ENCODE measurements at regions not wholly inside any gene's neighbourhood (a gene's known extent, or its start where the extent isn't known, plus 50 kb on each side); places are given as distances from the start of the nearest gene placed in this dataset.
"Not testable (repeated sequence)": the region's sequence is repeated elsewhere in the genome, so short reads cannot be mapped to it uniquely, and the experiment has no call there.

DNA sequence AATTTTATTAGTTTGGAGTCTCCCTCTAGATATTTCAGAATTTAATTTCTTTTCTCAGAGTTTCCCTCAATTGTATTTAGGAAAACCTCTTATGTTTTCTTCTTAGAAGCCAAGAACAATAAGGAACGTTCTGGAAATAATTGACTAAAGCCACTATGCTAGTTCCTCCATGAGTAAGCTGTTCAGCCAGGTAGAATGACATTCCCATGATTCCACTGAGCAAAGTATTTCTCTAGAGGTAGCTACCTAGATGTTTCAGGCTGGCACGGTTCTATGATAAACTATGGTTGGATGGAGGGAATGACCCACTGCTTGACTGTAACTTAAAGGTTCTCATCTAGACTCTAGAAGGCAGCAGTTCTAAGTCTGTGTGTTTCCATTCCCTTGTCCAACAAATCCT lies 62.4 kb downstream of the CLDN17 start:
- no peak for DNase-seq

DNA sequence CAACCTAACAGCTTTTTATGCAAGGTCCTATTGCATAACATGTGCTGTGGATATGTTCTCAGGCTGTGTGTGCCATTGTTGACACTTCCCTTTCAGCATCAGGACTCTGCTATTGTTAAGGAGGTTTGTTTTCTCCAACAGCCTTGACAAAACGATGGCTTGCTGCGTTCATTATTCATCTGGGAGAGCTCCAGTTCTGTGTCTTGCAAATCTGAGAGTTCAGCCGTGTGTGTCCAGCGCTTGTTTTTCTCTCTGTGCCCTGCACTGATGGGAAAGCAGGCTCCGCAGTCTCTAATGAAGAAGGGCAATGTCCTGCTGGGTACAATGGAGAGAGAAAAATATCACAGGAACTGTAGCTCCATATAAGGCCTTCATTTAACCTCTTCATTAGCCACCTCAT lies 63.7 kb downstream of the CLDN17 start:
- no peak for DNase-seq

DNA sequence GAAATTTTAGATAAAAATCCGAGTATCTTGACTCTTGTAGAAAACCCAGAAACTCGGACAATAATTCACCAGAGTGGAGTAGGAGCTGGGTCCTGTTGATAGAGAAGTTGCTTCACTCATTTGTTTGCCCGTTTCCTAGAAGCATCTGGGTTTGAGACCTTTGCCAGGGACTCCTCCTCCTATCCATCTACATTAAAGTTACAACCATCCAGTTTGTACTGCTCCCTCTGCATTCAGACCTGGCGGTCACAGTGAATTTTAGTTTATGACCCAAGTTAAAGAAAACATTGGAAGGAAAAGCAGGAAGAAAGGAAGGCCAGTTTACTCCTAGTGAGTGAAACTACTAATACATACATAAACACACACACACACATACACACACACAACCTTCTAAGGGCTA lies 64.6 kb downstream of the CLDN17 start:
- DNase-seq: no peak

DNA sequence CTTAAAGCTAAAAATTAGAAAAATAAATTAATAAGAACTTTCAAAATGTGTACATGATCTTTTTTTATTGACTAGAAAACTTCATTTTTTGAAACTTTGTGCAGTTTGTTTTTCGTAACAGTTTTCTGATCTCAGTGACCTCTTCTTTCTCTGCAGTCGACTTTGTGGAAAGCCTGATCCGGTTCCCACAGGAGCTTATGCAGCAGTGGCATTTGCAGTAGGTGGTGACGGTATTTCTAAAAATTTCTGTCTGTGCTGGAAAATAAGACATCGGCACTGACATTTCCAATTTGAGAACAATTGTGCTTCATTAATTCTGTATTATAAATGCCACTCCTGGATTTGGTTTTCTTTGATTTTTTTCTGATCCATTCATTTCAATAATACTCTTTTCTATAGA lies 68.8 kb downstream of the CLDN17 start:
- no peak for DNase-seq

DNA sequence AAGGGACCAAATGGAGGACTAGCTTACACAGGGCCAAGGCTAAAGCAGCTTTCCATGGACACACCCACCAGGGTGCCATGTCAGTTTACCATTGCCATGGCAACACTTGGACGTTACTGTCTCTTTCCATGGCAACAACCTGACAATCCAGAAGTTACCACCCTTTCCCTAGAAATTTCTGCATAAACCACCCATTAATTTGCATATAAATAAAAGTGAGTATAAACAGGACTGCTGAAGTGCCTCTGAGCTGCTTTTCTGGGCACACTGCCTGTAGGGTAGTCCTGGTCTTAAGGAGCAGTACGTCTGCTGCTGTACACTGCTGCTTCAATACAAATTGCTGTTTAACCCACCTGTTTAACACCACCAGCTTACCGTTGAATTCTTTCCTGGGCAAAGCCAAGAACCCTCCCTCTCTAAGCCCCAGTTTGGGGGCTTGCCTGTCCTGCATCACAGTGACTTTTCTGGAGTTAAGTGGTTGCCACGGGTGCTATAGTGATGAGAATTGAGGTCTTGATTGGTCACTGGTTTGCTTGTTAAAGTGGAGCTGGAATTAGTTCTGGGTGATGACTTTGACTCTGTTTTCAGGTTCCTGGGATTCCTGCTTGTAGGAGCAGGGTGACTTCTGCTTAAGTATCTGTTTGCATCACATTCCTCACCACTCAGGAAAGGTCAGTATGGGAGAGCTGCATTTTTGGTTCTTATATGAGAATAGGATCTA lies 83.2 kb downstream of the CLDN17 start:
- no peak for DNase-seq

DNA sequence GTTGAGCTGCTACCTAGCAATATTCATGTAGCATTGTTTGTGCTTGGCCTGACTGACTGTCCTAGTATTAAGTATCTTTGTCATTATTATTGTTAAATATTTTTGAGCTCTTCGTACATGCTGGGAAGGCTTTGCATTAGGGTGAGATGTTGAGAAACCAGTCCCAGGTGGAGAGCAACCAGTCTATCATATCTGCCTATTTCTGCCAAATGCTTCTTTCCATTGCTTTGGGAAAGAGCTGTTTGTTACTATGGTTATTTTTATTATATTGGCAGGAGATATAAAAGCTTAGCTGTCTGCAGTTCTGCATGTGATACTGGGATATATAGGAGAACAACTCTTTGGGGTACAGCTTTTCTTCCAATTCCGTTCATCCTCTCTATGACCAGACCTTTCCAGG lies 85.1 kb downstream of the CLDN17 start:
- no peak for DNase-seq

- no peak for DNase-seq
These were observed 94.1 kb downstream of the CLDN17 start for GRCh38 chr21:30072496-30072895.

DNA sequence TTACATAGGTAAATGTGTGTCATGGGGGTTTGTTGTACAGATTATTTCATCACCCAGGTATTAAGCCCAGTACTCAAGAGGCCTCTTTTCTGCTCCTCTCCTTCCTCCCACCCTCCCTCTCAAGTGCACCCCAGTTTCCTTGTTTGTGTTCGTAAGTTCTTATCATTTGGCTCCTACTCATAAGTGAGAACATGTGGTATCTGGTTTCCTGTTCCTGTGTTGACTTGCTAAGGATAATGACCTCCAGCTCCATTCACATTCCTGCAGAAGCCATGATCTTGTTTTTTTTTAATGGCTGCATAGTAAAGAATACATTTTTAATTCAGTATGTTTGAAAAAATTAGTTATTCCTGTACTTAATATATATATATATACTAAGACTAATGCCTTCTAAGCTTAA lies 107.7 kb downstream of the CLDN17 start:
- DNase-seq: no peak

DNA sequence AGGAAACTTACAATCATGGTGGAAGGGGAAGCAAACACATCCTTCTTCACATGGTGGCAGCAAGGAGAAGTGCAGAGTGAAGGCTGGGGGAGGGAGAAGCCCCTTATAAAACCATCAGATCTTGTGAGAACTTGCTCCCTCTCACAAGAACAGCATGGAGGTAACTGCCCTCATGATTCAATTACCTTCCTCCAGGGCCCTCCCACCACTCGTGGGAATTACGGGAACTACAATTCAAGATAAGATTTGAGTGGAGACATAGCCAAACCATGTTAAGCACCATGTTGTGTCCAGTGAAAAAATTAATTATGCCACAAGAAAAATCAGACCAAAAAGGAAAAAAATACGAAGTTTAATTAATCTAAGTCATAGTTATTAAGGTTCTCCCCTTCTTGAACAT lies 109.5 kb downstream of the CLDN17 start:
- no peak for DNase-seq

GRCh38 chr21:30048570-30048969 lies 108.8 kb upstream of the GRIK1 start:
- DNase-seq: no peak

GRCh38 chr21:30044447-30045064 lies 104.8 kb upstream of the GRIK1 start:
- peak; percentile 1 to 61 for DNase-seq

- no peak for DNase-seq
These were observed 102.6 kb upstream of the GRIK1 start for GRCh38 chr21:30042443-30042842.

DNA sequence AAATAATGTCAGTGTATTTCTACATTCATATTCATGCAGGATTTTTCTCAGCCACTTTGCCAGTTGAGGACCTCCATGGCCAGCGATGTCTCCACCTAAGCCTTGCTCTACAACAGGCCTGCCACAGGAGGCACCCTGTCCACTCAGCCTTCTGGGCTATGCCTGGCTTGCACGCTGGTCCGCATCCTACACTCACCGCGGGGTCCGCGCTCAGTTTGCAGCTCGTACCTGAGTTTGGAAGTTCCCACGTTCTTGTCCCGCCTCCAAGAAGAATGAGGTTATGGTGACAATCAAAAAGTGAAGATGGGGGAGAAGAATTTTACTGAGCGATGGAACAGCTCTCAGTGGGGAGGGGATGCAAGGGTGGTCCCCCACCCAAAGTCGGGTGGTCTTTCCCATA lies 93.6 kb upstream of the GRIK1 start:
- DNase-seq: no peak

DNA sequence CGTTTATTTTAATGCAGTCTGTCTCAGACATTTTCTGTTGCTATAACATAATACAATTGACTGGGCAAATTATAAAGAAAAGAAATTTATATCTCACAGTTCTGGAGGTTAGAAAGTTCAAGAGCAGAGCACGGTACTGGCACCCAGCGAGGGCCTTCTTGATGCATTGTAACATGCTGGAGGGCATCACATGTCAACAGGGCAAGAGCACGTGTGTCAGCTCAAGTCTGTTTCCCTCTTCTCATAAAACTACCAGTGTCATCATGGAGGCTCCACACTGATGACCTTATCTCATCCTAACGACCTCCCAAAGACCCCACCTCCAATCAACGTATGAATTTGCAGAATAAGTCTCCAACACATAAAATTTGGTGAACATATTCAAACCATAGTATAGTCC lies 90.6 kb upstream of the GRIK1 start:
- no peak for DNase-seq

DNA sequence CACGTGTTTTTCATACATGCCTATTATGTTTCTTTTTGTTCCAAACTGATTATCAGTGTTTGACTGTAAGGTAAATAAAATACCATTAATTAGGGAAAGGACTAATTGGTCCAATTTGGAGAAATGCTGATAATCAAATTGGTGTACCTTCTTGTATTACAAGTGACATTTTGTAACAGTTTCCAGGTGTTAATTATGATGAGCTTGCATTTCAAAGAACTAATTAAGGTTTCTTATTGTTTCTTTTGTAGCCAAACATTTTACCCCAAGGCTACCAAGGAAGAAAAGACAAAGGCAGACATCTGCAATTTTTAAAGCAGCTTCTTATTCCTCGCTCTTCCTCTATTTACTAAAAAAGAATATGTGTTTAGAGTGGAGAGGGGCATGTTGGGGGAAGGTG lies 88.7 kb upstream of the GRIK1 start:
- DNase-seq: no peak

- DNase-seq: no peak
These were observed 88.2 kb upstream of the GRIK1 start for GRCh38 chr21:30027986-30028385.

DNA sequence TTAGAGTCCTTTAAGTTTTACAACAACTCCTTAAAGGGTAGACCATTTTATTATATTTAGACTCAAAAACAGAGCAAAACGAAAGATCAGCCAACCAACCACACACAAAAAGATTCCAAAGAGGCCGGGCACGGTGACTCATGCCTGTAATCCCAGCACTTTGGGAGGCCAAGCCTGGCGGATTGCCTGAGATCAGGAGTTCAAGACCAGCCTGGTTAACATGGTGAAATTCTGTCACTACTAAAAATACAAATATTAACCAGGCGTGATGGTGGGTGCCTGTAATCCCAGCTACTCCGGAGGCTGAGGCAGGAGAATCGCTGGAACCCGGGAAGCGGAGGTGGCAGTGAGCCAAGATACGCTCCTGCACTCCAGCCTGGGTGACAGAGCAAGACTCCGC lies 83.3 kb upstream of the GRIK1 start:
- not testable (repeated sequence) for DNase-seq

DNA sequence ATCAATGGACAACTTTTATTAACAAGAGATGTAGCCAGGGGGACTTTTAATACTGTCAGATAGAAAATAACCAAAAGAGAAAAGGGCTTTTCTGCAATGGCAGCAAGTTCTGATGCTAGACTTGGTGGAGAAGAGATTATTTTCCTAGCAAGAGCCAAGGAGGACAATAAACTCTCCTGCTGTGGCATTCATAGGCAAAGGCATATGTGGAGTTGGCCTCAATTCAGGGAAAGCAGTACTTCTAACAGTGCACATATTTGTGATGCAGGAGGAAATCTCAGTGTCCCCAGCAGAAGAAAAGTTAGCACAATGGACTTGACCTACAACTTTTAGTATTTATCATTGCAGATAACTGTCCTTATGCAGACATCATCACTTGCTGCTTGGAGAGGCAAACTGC lies 75.1 kb upstream of the GRIK1 start:
- no peak for DNase-seq

DNA sequence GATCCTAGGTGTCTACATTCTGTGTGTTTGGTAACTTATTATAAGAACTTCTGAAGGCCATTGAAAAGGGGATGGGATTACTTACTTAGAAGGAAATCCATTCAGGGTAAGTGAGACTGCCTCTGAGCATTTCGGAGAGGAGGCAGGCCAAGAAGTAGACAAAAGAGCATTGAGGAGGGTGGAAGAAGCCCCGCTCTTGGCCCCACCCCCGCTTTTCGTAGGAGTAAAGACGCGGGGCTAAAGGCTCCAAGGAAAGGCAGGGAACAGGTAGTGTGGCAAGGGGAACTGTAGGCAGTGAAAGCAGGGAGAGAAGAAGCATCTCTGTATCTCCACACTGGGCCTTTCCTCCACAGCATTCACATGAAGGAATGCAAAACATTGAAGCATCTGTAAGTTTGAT lies 51.8 kb upstream of the GRIK1 start:
- no peak for DNase-seq

GRCh38 chr21:29989634-29990234 lies 49.9 kb upstream of the GRIK1 start:
- no peak for DNase-seq
